Osteocyte (in vitro differentiated cells): ENCODE measurements at regions not wholly inside any gene's neighbourhood (a gene's known extent, or its start where the extent isn't known, plus 50 kb on each side); places are given as distances from the start of the nearest gene placed in this dataset.
"Not testable (repeated sequence)": the region's sequence is repeated elsewhere in the genome, so short reads cannot be mapped to it uniquely, and the experiment has no call there.

Source experiments
- DNase-seq: peaks from one replicate; pipeline ENCODE4 v3.0.0; 2021; ENCODE audit warnings: mixed read lengths; ENCODE audit not compliant: unreplicated experiment; ENCODE audit errors: extremely low spot score
- H3K27ac Mint-ChIP-seq: one replicate; pipeline ENCODE4 v1.8.0; 2021; ENCODE audit warnings: mild to moderate bottlenecking, mixed read lengths; ENCODE audit not compliant: unreplicated experiment
- H3K27me3 Mint-ChIP-seq: one replicate; pipeline ENCODE4 v1.8.0; 2021; ENCODE audit warnings: mixed read lengths; ENCODE audit not compliant: unreplicated experiment
- H3K36me3 Mint-ChIP-seq: one replicate; pipeline ENCODE4 v1.8.0; 2021; ENCODE audit warnings: mixed read lengths; ENCODE audit not compliant: unreplicated experiment
- H3K4me1 Mint-ChIP-seq: one replicate; pipeline ENCODE4 v1.8.0; 2021; ENCODE audit warnings: mixed read lengths; ENCODE audit not compliant: unreplicated experiment
- H3K4me3 Mint-ChIP-seq: one replicate; pipeline ENCODE4 v1.8.0; 2021; ENCODE audit warnings: mild to moderate bottlenecking, moderate library complexity, mixed read lengths; ENCODE audit not compliant: unreplicated experiment
- H3K9me3 Mint-ChIP-seq: one replicate; pipeline ENCODE4 v1.8.0; 2021; ENCODE audit warnings: mixed read lengths; ENCODE audit not compliant: unreplicated experiment
- CTCF ChIP-seq: fragments of 200-600 bp; sonication (generic); IDR thresholded peaks from 2 replicates; pipeline ENCODE4 v1.5.0; 2021; ENCODE audit warnings: antibody characterized with exemption, mild to moderate bottlenecking, moderate library complexity

- no peak for DNase-seq
- Mint-ChIP-seq H3K9me3 (peaks cover 10% of the 10 kb centered on the region), H3K36me3 (no peaks in the 10 kb centered on the region)
Measured at GRCh38 chr20:48025661-48026060, 240.4 kb upstream of the SULF2 start.

GRCh38 chr20:48025051-48025515, 239.8 kb upstream of the SULF2 start:
- peak; percentile 80 for DNase-seq
- Mint-ChIP-seq H3K27me3 (peaks cover 40% of the 10 kb centered on the region), H3K36me3 (no peaks in the 10 kb centered on the region), H3K9me3 (peaks cover 10% of the 10 kb centered on the region), H3K4me1 (peaks cover 14% of the 10 kb centered on the region), H3K27ac (peak overlapping the region; percentile 27), H3K4me3 (no peak overlapping the region)
- TF ChIP-seq CTCF: no peak

More at GRCh38 chr20:48025661-48026060, 240.4 kb upstream of the SULF2 start:
- Mint-ChIP-seq H3K27ac (no peak overlapping the region), H3K4me3 (no peak overlapping the region), H3K27me3 (peaks cover 40% of the 10 kb centered on the region), H3K4me1 (peaks cover 11% of the 10 kb centered on the region)
- TF ChIP-seq CTCF: no peak

DNA sequence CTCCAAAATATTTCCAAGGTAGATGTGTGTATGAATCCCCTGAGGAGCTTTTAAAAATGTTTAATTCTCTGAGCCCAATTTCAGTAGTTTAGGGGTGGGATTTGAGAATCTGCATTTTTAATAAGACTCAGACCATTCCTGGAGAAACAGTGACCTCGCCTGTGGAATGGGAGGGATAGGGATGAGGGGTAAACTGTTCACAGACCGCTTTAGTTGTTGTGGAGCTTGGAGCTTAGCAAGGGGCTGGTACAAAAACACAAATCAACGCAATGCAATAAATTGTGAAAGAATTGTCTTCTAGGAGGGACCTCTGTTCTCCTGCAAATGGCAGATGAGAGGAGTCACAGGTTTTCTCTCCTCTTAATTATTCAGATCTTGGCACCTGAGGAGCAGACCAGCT, 239.3 kb upstream of the SULF2 start:
- H3K4me1 Mint-ChIP-seq: peaks cover 15% of the 10 kb centered on the region
- H3K9me3 Mint-ChIP-seq: peaks cover 10% of the 10 kb centered on the region
- no peaks in the 10 kb centered on the region for H3K36me3 Mint-ChIP-seq
- peaks cover 42% of the 10 kb centered on the region for H3K27me3 Mint-ChIP-seq
- DNase-seq: no peak
- TF ChIP-seq CTCF: no peak
- H3K4me3 Mint-ChIP-seq: no peak overlapping the region
- peak overlapping the region; percentile 27 for H3K27ac Mint-ChIP-seq

- Mint-ChIP-seq H3K4me1 (peaks cover 46% of the 10 kb centered on the region), H3K9me3 (peaks cover 13% of the 10 kb centered on the region), H3K27me3 (peaks cover 34% of the 10 kb centered on the region)
- not testable (repeated sequence) for H3K4me3 Mint-ChIP-seq, H3K36me3 Mint-ChIP-seq, H3K27ac Mint-ChIP-seq
- peak; percentile 67 for DNase-seq
Measured at GRCh38 chr20:48020696-48021095, 235.4 kb upstream of the SULF2 start.

DNA sequence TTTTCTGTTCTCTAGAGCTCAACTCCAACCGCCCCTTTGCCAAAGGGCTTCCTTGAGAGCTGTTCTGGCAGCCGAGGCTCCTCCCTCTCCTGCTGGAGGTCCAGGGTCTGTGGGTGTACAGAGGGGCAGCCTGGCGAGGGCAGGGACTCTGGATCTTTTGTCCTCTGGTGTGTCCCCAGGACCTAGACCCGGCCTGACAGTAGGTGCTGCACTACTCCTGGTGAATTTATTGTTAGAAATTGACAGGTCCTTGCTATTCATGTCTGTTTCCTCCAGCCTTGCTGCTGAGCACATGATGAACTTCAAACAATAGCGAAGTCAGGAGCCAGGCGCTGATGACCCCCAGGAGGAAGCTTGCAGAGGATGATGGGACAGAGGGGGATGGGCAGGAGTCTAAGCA, 234.7 kb upstream of the SULF2 start:
- no peak for TF ChIP-seq CTCF
- Mint-ChIP-seq H3K4me1 (peaks cover 50% of the 10 kb centered on the region), H3K4me3 (no peak overlapping the region), H3K27me3 (peaks cover 34% of the 10 kb centered on the region), H3K9me3 (peaks cover 13% of the 10 kb centered on the region), H3K36me3 (peaks cover 1% of the 10 kb centered on the region), H3K27ac (no peak overlapping the region)
- DNase-seq: no peak

GRCh38 chr20:48019496-48019895, 234.2 kb upstream of the SULF2 start:
- Mint-ChIP-seq H3K4me3 (no peak overlapping the region), H3K27me3 (peaks cover 34% of the 10 kb centered on the region), H3K4me1 (peaks cover 46% of the 10 kb centered on the region), H3K9me3 (peaks cover 13% of the 10 kb centered on the region), H3K27ac (peak overlapping the region; percentile 13), H3K36me3 (peaks cover 1% of the 10 kb centered on the region)
- TF ChIP-seq CTCF: no peak
- no peak for DNase-seq

DNA sequence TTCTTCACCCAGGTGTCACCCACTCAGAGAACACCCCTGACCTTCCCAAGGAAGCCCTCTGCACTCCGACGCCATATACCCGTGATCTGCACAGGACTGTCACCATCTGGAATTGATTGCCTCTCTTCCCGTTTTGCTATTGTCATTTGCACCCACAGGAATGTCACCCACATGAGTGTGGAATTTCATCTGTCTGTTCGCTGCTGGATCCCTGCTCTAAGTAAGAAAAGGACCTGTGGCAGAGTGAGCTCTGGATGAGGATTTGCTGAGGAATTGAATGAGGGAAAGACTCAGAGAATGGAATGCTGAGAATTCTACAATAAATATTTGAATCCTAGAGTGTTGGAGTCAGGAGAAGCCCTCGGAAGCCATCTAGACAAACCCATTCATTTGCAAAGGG, 233.6 kb upstream of the SULF2 start:
- peaks cover 13% of the 10 kb centered on the region for H3K9me3 Mint-ChIP-seq
- H3K27me3 Mint-ChIP-seq: peaks cover 30% of the 10 kb centered on the region
- H3K36me3 Mint-ChIP-seq, DNase-seq, H3K4me3 Mint-ChIP-seq: not testable (repeated sequence)
- H3K27ac Mint-ChIP-seq: peak overlapping the region; percentile 59
- H3K4me1 Mint-ChIP-seq: peaks cover 44% of the 10 kb centered on the region
